ENCODE measurements at regions not wholly inside any gene's neighbourhood (a gene's known extent, or its start where the extent isn't known, plus 50 kb on each side); places are given as distances from the start of the nearest gene placed in this dataset.

DNA sequence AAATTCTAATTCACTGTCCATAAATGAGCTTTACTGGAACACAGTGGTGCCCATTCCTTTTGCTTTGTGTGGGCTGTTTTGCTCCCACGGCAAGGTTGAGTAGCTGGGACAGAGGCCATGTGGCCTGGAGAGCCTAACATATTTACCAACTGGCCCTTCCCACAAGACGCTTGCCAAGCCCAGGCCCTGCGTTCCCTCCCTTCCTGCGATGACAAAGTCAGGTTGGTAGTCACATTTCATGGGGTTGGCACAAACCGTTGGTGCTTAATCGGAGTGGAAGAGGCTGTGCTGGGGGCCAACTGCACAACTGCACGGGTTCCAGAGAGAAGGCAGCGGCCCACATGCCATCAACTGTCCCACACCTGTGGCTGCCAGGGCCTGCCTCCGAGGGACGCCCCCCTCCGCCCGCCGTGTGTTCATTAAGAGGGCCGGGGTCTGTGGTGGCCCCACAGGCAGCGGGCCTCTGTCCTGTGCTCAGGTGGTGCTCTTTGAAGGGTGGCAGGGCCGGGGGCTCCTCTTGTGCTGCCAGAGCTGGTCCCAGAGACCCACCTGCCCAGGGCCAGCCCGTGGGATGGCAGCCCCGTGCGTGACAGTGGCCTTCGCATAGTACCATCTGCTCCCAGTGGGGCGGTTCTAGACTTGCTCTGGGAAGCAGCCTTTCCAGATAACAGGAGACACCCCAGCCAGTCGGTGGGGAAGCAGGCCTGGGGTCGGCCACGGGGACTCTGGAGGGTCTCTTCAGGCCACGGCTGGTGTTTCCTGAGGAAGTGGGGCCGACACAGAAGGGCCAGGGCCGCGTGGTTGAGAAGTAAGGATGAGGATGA, 81.5 kb upstream of the CLDN5 start:
- H3K79me2 ChIP-seq (ENCODE audit: insufficient read depth, low read length), result no peaks in the 10 kb centered on the region
- no peak overlapping the region for H3K4me2 ChIP-seq (ENCODE audit: low read length)
- no peak overlapping the region for H3K9ac ChIP-seq (ENCODE audit: low read length)
- H4K20me1 ChIP-seq (ENCODE audit: insufficient read depth), result no peaks in the 10 kb centered on the region
- H2AFZ ChIP-seq (ENCODE audit: low read depth, low read length, poor library complexity, severe bottlenecking), result no peak overlapping the region
- H3K9me3 ChIP-seq (ENCODE audit: control insufficient read depth in 1 of 2, insufficient read depth in 1 of 2, low read depth in 1 of 2, low read length in 2 of 2), result no peaks in the 10 kb centered on the region
- ChIA-PET POLR2A (no interaction called here), CTCF (interaction anchor here (0.7 kb wide), 1 partner anchor 118 kb away, joined by 3 read pairs; no protein-coding TSS in a partner anchor), RAD21 (ENCODE audit: low non-redundant PET in 1 of 2, low total read pairs in 2 of 2, uncharacterized antibody in 2 of 2, unreplicated experiment in 2 of 2) (no interaction called here)
- intact Hi-C loops (cut with micrococcal nuclease), result no loop called here
- H3K4me1 ChIP-seq (ENCODE audit: control insufficient read depth in 1 of 2, insufficient read depth in 2 of 2, low read length in 2 of 2), result no peaks in the 10 kb centered on the region
- no TSS peak for BruUV-seq (replicated peaks)
- no peak overlapping the region for H3K4me3 ChIP-seq (replicated peaks in 1 of 2; ENCODE audit: low read depth in 1 of 2, low read length in 2 of 2)
- no peak for ATAC-seq
- no peaks in the 10 kb centered on the region for H3K27me3 ChIP-seq (ENCODE audit: insufficient read depth, low read length)
- no peak for DNase-seq (ENCODE audit: low read depth, low spot score)
- no peak overlapping the region for H3K27ac ChIP-seq (ENCODE audit: low read depth, low read length)
- no peaks in the 10 kb centered on the region for H3K36me3 ChIP-seq (ENCODE audit: control insufficient read depth in 1 of 2, insufficient read depth in 2 of 2, low read length in 2 of 2)
- H3K9me2 ChIP-seq (ENCODE audit: insufficient read depth), result no peaks in the 10 kb centered on the region
- TF ChIP-seq POLR2AphosphoS5 (IDR thresholded peaks at IDR 0.05; ENCODE audit: low read depth, low read length) (no peak), REST (IDR thresholded peaks at IDR 0.05; ENCODE audit: low read depth) (no peak), CBX3 (IDR thresholded peaks at IDR 0.05; ENCODE audit: low read depth) (no peak), ELF1 (IDR thresholded peaks at IDR 0.05; ENCODE audit: borderline replicate concordance, low read depth) (no peak), TCF7L2 (IDR thresholded peaks at IDR 0.05; ENCODE audit: borderline replicate concordance, extremely low read depth, insufficient read depth, insufficient read length) (no peak), RAD21 (IDR thresholded peaks at IDR 0.05; ENCODE audit: low read depth) (no peak)
- TF ChIP-seq, protein P1, sequence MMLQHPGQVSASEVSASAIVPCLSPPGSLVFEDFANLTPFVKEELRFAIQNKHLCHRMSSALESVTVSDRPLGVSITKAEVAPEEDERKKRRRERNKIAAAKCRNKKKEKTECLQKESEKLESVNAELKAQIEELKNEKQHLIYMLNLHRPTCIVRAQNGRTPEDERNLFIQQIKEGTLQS (IDR thresholded peaks at IDR 0.05), result no peak
